ENCODE measurements at regions not wholly inside any gene's neighbourhood (a gene's known extent, or its start where the extent isn't known, plus 50 kb on each side); places are given as distances from the start of the nearest gene placed in this dataset.

DNA sequence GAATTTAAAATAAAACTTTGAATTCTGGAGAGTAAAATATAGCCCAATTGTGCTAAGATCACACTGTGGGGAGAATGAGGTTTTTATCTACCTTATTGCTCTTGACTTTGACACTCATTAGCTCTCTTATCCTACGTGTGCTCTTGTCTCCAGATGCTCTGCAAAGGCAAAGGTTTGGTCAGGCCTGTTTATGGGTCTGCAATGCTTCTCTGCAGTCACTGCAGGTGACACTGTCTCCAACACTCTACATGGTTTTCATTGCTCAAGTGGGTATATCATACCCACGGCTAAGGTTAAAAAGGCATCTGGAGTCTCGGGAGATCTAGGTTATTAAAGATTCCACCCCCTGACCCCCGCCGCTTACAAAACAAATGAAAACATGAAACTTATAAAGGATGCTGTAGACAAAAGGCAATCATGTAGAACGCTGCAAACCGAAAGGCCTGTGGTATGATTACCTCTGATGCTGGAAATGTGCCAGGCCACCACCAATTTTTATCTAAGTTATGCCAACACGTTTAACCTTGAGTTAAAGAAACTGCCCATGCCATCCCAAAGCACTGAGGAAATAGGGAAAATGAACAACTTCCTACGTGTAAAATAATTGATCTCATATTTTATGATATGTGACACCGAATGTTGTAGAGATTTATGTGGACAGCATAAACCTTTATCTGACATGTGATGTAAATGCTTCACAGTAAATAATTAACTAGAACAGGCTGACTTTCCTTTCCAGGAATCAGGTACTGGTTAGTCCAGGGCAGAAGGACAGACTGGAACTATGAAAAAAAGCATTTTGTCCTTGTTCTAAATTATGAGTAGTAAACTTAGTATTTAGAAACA, 238.2 kb upstream of the NOX3 start:
- no peaks in the 10 kb centered on the region for H3K36me3 ChIP-seq
- H3K4me1 ChIP-seq: peaks cover 0 to 6% (median 0%) of the 10 kb centered on the region in 12 donors
- H3K27me3 ChIP-seq: no peaks in the 10 kb centered on the region
- 63 to 82% (median 74%) methylated on average over 10 of the region's 10 CpGs for WGBS, 4 donors
- DNase-seq: no peak
- no peaks in the 10 kb centered on the region for H3K9me3 ChIP-seq
- no peak for TF ChIP-seq POLR2A (IDR thresholded peaks at IDR 0.05)
- TF ChIP-seq, protein P1, sequence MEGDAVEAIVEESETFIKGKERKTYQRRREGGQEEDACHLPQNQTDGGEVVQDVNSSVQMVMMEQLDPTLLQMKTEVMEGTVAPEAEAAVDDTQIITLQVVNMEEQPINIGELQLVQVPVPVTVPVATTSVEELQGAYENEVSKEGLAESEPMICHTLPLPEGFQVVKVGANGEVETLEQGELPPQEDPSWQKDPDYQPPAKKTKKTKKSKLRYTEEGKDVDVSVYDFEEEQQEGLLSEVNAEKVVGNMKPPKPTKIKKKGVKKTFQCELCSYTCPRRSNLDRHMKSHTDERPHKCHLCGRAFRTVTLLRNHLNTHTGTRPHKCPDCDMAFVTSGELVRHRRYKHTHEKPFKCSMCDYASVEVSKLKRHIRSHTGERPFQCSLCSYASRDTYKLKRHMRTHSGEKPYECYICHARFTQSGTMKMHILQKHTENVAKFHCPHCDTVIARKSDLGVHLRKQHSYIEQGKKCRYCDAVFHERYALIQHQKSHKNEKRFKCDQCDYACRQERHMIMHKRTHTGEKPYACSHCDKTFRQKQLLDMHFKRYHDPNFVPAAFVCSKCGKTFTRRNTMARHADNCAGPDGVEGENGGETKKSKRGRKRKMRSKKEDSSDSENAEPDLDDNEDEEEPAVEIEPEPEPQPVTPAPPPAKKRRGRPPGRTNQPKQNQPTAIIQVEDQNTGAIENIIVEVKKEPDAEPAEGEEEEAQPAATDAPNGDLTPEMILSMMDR (IDR thresholded peaks at IDR 0.05): no peak
- no peak overlapping the region for H3K4me3 ChIP-seq
- intact Hi-C loops (cut with DNase I): no loop called here
- no peak overlapping the region for H3K27ac ChIP-seq
- ATAC-seq: no peak

DNA sequence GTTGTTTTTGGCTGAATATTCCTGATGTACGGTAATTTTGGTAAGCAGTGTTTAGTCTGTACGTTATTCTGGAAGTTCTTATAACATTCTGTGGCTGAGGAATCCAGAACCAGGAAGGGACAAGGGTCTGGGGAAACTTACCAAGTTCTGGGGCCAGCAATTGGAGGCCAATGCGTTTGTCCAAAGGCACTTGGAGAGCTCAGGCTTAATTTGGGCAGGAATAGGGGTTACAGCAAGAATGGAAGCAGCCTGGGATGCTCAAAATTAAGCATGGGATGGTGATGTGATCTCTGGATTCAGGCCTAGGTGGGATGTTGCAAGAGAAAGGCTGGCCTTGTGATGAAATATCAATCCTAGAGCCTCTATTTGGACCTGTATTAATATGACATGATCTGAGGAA, 235.2 kb upstream of the NOX3 start:
- no peaks in the 10 kb centered on the region for H3K4me1 ChIP-seq
- H3K36me3 ChIP-seq: no peaks in the 10 kb centered on the region
- H3K27ac ChIP-seq: no peak overlapping the region
- no peak for TF ChIP-seq POLR2A (IDR thresholded peaks at IDR 0.05)
- TF ChIP-seq, protein P1 (IDR thresholded peaks at IDR 0.05): no peak
- DNase-seq: no peak
- intact Hi-C loops (cut with DNase I): no loop called here
- 71 to 81% (median 78%) methylated on average over 3 of the region's 3 CpGs for WGBS, 4 donors
- no peaks in the 10 kb centered on the region for H3K27me3 ChIP-seq
- no peak overlapping the region for H3K4me3 ChIP-seq
- ATAC-seq: no peak
- no peaks in the 10 kb centered on the region for H3K9me3 ChIP-seq

GRCh38 chr6:155687645-155688044, 232.0 kb upstream of the NOX3 start:
- DNase-seq (no peak), ATAC-seq (no peak)
- H3K4me3 ChIP-seq: no peak overlapping the region
- intact Hi-C loops (cut with DNase I): no loop called here
- H3K36me3 ChIP-seq: no peaks in the 10 kb centered on the region
- WGBS, 4 donors: 56 to 70% (median 63%) methylated on average over 6 of the region's 6 CpGs
- no peaks in the 10 kb centered on the region for H3K27me3 ChIP-seq
- H3K9me3 ChIP-seq: no peaks in the 10 kb centered on the region
- H3K4me1 ChIP-seq: no peaks in the 10 kb centered on the region
- TF ChIP-seq, protein P1 (IDR thresholded peaks at IDR 0.05): no peak
- no peak for TF ChIP-seq POLR2A (IDR thresholded peaks at IDR 0.05)
- H3K27ac ChIP-seq: no peak overlapping the region

DNA sequence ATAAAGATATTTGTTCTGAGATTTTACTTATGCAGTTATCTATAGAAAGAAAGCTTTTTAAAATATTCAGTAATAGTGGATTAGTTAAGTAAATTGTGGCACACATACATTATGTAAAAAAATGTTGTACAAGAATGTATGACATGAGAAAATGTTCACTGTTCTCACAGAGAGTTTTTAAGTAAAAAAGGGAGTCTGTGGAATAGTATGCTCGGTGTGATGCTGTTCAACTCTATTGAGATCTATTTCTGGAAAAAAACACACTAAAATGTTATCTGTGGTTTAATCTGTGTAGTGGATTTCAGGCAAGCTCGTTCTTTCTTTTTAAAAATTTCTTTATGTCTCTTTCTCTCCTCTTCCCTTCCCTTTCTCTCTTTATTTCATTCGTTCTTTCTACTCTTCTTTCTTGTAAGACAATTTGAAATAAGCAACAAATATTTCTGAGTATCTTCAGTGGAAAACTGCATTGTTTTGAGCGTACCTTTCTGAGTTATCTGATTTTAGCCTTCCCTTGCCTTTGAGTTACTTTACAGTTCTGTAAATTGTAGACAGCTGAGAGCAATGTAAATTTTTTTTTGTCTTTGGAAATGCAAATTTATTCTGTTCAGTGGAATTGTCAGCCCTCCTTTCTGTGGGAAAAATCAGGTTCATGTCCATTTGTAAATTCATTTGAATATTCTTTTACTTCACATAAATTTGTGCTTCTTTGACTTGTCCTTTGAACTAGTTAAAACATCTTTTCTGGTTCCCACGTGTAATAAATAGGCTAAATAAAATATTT, 229.0 kb upstream of the NOX3 start:
- Histone ChIP-seq H3K27me3 (no peaks in the 10 kb centered on the region), H3K27ac (no peak overlapping the region), H3K36me3 (no peaks in the 10 kb centered on the region), H3K4me3 (no peak overlapping the region), H3K4me1 (no peaks in the 10 kb centered on the region), H3K9me3 (no peaks in the 10 kb centered on the region)
- TF ChIP-seq, protein P1 (IDR thresholded peaks at IDR 0.05): no peak
- no peak for TF ChIP-seq POLR2A (IDR thresholded peaks at IDR 0.05)
- no peak for DNase-seq
- 69 to 77% (median 74%) methylated on average over 5 of the region's 5 CpGs for WGBS, 4 donors
- ATAC-seq: no peak
- intact Hi-C loops (cut with DNase I): no loop called here
